HG03045 (cell line): ENCODE measurements at regions not wholly inside any gene's neighbourhood (a gene's known extent, or its start where the extent isn't known, plus 50 kb on each side); places are given as distances from the start of the nearest gene placed in this dataset.
A peak's percentile ranks its signal among the peaks of the same experiment; 100 is the strongest.
"Not testable (repeated sequence)": the region's sequence is repeated elsewhere in the genome, so short reads cannot be mapped to it uniquely, and the experiment has no call there.

Experiments
- ATAC-seq: cut with Tn5 transposase; IDR thresholded peaks from one replicate; pipeline ENCODE4 v1.9.1; 2021; ENCODE audit warnings: mild to moderate bottlenecking, moderate library complexity; ENCODE audit not compliant: unreplicated experiment

- ATAC-seq: not testable (repeated sequence)
These were observed 695.9 kb upstream of the ADGRL4 start for GRCh38 chr1:79702336-79702999.

GRCh38 chr1:79695138-79695537 is 688.6 kb upstream of the ADGRL4 start:
- ATAC-seq: peak; percentile 84

GRCh38 chr1:79694241-79694640 is 687.7 kb upstream of the ADGRL4 start:
- no peak for ATAC-seq

GRCh38 chr1:79693441-79694114 is 687.0 kb upstream of the ADGRL4 start:
- no peak for ATAC-seq

GRCh38 chr1:79692519-79692918 is 686.0 kb upstream of the ADGRL4 start:
- ATAC-seq: no peak

GRCh38 chr1:79688932-79689331 is 682.4 kb upstream of the ADGRL4 start:
- no peak for ATAC-seq

GRCh38 chr1:79683420-79683819 is 676.9 kb upstream of the ADGRL4 start:
- ATAC-seq: no peak

GRCh38 chr1:79682478-79682877 is 675.9 kb upstream of the ADGRL4 start:
- no peak for ATAC-seq

GRCh38 chr1:79681382-79681781 is 674.9 kb upstream of the ADGRL4 start:
- no peak for ATAC-seq

GRCh38 chr1:79679916-79680315 is 673.4 kb upstream of the ADGRL4 start:
- ATAC-seq: no peak

- peak; percentile 77 for ATAC-seq
These were observed 661.5 kb upstream of the ADGRL4 start for GRCh38 chr1:79667848-79668696.

- ATAC-seq: no peak
These were observed 660.6 kb upstream of the ADGRL4 start for GRCh38 chr1:79667166-79667565.

- ATAC-seq: no peak
These were observed 657.4 kb upstream of the ADGRL4 start for GRCh38 chr1:79663916-79664315.

- no peak for ATAC-seq
These were observed 656.1 kb upstream of the ADGRL4 start for GRCh38 chr1:79662596-79662995.

GRCh38 chr1:79660129-79660528 is 653.6 kb upstream of the ADGRL4 start:
- ATAC-seq: no peak

GRCh38 chr1:79657951-79658658 is 651.6 kb upstream of the ADGRL4 start:
- ATAC-seq: no peak

GRCh38 chr1:79655876-79656275 is 649.3 kb upstream of the ADGRL4 start:
- no peak for ATAC-seq

GRCh38 chr1:79652426-79652825 is 645.9 kb upstream of the ADGRL4 start:
- ATAC-seq: no peak

- no peak for ATAC-seq
These were observed 641.6 kb upstream of the ADGRL4 start for GRCh38 chr1:79648126-79648525.

- ATAC-seq: no peak
These were observed 640.4 kb upstream of the ADGRL4 start for GRCh38 chr1:79646880-79647279.

- ATAC-seq: peak; percentile 85
These were observed 631.9 kb upstream of the ADGRL4 start for GRCh38 chr1:79638382-79638781.
